Calu3 (cell line): ENCODE measurements at regions not wholly inside any gene's neighbourhood (a gene's known extent, or its start where the extent isn't known, plus 50 kb on each side); places are given as distances from the start of the nearest gene placed in this dataset.
"Not testable (repeated sequence)": the region's sequence is repeated elsewhere in the genome, so short reads cannot be mapped to it uniquely, and the experiment has no call there.

Source experiments
- BruUV-seq: library from RNA; stranded (reverse); fragments of 400-500 nt; replicated peaks from 2 replicates; lab custom pipeline; 2021; lab: Mats Ljungman, UMichigan
- CTCF ChIA-PET: fragments of 300-600 bp; sonication (Branson Sonifier 250); formaldehyde crosslinking; loops from one replicate; lab custom pipeline; 2022; ENCODE audit warnings: antibody characterized with exemption; lab: Charles Lee
- DNase-seq: peaks from one replicate; pipeline ENCODE4 v3.0.0; 2022
- H3K27ac Mint-ChIP-seq: one replicate; pipeline ENCODE4 v1.8.0; 2022; ENCODE audit warnings: mixed read lengths; ENCODE audit not compliant: unreplicated experiment
- H3K27me3 Mint-ChIP-seq: one replicate; pipeline ENCODE4 v1.8.0; 2022; ENCODE audit warnings: mixed read lengths; ENCODE audit not compliant: unreplicated experiment
- H3K36me3 Mint-ChIP-seq: one replicate; pipeline ENCODE4 v1.8.0; 2022; ENCODE audit warnings: mild to moderate bottlenecking, moderate library complexity, mixed read lengths; ENCODE audit not compliant: insufficient read depth, unreplicated experiment
- H3K4me1 Mint-ChIP-seq: one replicate; pipeline ENCODE4 v1.8.0; 2022; ENCODE audit warnings: mild to moderate bottlenecking, low read depth, mixed read lengths; ENCODE audit not compliant: unreplicated experiment
- H3K4me3 Mint-ChIP-seq: one replicate; pipeline ENCODE4 v1.8.0; 2022; ENCODE audit warnings: mild to moderate bottlenecking, low read depth, moderate library complexity, mixed read lengths; ENCODE audit not compliant: unreplicated experiment
- H3K9me3 Mint-ChIP-seq: one replicate; pipeline ENCODE4 v1.8.0; 2022; ENCODE audit warnings: low read depth, mixed read lengths; ENCODE audit not compliant: unreplicated experiment
- CTCF ChIP-seq: fragments of 200-600 bp; IDR thresholded peaks from one replicate; pipeline ENCODE4 v1.8.0; 2022; ENCODE audit warnings: antibody characterized with exemption; ENCODE audit not compliant: unreplicated experiment
- intact Hi-C: fragments of 100-400 bp; cut with micrococcal nuclease; formaldehyde crosslinking; loops from one replicate; pipeline ENCODE4 v1.10.0; 2022; ENCODE audit not compliant: unreplicated experiment

DNA sequence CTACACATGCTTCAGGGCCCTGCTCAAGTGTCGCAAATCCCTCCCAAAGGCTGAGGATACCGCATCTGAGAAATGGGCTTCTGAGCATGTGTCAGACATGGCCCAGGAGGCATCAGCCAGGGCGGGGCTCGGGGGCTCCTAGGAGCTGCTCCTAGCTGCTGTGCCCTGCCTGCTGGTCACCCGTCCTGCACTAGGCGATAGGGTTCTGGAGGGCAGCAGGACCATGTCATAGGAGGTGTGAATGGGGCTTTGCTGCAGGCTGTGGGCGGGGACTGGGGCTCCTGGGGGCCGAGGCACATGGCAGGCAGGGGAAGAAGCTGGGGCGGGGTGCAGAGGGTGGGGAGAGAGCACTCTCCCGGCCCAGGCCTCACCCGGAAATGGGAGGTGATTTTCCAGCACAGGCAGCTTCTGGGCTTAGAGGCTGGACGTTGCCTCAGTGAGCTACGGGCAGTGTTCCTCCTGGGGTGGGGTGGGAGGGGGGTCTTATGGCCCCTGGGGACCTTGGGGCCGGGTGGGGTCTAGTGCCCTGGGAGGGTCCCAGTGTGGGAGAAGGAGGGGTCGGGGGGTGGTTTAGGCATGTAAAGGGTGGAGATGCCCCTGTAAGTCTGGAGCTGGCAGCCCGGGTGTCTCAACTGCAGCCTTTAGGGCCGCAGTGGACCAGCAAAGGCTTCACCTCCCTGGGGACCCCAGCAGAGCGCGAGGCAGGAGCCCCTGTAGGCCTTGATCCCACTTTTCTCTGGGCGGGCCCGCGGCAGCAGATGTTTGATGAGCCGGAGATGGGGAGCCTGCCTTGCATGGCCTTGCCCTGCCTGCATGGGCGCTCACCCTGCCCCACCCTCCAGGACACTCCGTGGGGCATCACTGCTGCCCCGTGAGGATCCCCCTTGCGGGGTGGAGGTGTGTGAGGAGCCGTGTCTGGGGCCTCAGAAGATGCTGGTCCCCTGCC lies 98.6 kb upstream of the LRPAP1 start:
- H3K4me3 Mint-ChIP-seq, result no peak overlapping the region
- no peaks in the 10 kb centered on the region for H3K4me1 Mint-ChIP-seq
- no peak overlapping the region for H3K27ac Mint-ChIP-seq
- no peak for DNase-seq
- peaks cover 22% of the 10 kb centered on the region for H3K27me3 Mint-ChIP-seq
- BruUV-seq, result no TSS peak
- peaks cover 3% of the 10 kb centered on the region for H3K36me3 Mint-ChIP-seq
- CTCF ChIA-PET, result no interaction called here
- intact Hi-C loops, result no loop called here
- H3K9me3 Mint-ChIP-seq, result no peaks in the 10 kb centered on the region
- TF ChIP-seq CTCF, result no peak

DNA sequence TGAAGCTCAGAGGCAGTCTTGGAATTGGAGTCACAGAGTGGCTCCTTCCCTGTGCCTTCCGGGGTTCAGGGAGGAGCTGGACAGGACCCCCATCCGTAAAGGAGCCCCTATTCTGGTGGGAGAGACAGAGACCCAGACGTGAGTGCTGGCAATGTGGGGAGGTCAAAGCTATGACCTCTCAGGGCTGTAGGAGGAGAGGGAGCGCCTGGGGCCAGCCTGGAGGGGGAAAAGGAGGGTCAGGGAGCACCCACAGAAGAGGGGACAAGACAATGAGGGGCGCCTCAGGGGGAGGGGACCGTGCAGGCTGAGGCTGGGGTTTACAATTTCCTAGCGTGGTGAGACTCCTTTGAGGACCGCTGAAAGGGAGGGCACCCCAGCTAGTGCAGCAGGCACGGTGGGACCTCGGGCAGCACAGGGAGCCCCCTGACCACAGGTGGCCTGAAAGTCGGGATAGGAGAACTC lies 97.9 kb upstream of the LRPAP1 start:
- H3K4me3 Mint-ChIP-seq, result no peak overlapping the region
- H3K4me1 Mint-ChIP-seq, result no peaks in the 10 kb centered on the region
- no peak for TF ChIP-seq CTCF
- BruUV-seq, result no TSS peak
- peaks cover 3% of the 10 kb centered on the region for H3K36me3 Mint-ChIP-seq
- DNase-seq, result no peak
- intact Hi-C loops, result no loop called here
- H3K27me3 Mint-ChIP-seq, result peaks cover 26% of the 10 kb centered on the region
- no peaks in the 10 kb centered on the region for H3K9me3 Mint-ChIP-seq
- CTCF ChIA-PET, result no interaction called here
- no peak overlapping the region for H3K27ac Mint-ChIP-seq

DNA sequence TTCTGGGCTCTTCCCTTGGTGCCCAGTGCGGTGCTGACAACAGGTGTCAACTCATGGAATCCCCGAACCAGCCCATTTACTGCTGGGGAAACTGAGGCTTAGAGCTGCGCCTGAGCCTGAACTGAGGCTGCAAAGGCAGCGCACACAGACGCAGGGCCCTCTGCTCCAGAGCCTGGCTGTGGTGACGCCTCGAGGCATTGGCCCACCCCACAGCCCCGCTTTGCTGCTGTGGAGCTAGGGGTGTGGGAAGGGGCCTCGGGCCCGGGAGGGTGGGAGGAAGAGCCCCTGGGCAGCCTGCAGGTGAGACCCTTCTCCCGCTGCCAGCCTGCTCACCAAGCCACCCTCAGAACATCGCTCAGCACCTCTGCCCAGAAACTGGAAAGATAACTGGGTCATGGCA lies 97.4 kb upstream of the LRPAP1 start:
- intact Hi-C loops, result no loop called here
- Mint-ChIP-seq H3K9me3 (no peaks in the 10 kb centered on the region), H3K4me1 (no peaks in the 10 kb centered on the region), H3K4me3 (no peak overlapping the region), H3K36me3 (peaks cover 3% of the 10 kb centered on the region), H3K27me3 (peaks cover 31% of the 10 kb centered on the region), H3K27ac (no peak overlapping the region)
- no TSS peak for BruUV-seq
- TF ChIP-seq CTCF, result no peak
- DNase-seq, result no peak
- CTCF ChIA-PET, result interaction anchor here (0.6 kb wide), 1 partner anchor 98 kb away, joined by 3 read pairs; no protein-coding TSS in a partner anchor

DNA sequence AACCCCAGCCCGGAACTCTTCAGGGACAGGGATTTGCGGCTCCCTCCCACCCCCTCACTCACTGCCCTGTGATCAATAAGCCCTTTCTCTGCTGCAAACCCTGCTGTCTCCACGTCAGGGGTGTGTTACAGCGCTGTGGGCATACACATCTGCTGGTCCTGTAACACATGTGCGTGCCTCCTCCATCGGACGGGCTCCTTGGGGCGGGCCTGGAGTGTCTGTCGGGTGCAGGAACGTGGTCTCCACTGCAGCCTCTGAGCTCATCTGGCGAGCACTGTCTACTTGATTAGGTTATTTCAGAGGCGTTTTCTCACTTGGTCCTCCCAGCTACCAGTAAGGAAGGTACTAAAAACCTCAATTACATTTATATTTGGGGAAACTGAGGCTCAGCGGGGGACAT lies 97.0 kb upstream of the LRPAP1 start:
- H3K9me3 Mint-ChIP-seq, BruUV-seq, H3K4me3 Mint-ChIP-seq, DNase-seq, intact Hi-C loops, H3K4me1 Mint-ChIP-seq, H3K36me3 Mint-ChIP-seq, H3K27ac Mint-ChIP-seq: not testable (repeated sequence)
- H3K27me3 Mint-ChIP-seq, result peaks cover 36% of the 10 kb centered on the region
- CTCF ChIA-PET, result interaction anchor here (0.6 kb wide), 1 partner anchor 98 kb away, joined by 3 read pairs; no protein-coding TSS in a partner anchor

DNA sequence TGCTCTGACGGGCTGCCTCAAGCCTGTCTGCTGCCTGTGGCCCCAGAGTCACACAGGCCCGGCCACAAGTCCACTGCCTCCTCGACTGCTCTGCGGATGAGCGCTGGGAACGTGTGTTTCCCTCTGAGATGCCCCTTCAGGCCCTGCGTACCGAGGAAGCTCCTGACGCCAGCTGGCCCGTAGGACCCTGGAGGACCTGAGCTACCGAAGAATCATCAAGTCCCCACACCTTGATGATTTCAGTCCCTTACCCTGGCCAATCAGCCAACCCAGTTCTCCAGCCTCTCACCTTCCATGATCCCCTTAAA lies 96.6 kb upstream of the LRPAP1 start:
- H3K36me3 Mint-ChIP-seq, result peaks cover 3% of the 10 kb centered on the region
- intact Hi-C loops, result no loop called here
- H3K27me3 Mint-ChIP-seq, result peaks cover 39% of the 10 kb centered on the region
- H3K27ac Mint-ChIP-seq, result no peak overlapping the region
- no TSS peak for BruUV-seq
- no peak for DNase-seq
- CTCF ChIA-PET, result no interaction called here
- TF ChIP-seq CTCF, result no peak
- H3K9me3 Mint-ChIP-seq, result no peaks in the 10 kb centered on the region
- no peak overlapping the region for H3K4me3 Mint-ChIP-seq
- no peaks in the 10 kb centered on the region for H3K4me1 Mint-ChIP-seq

- intact Hi-C loops, H3K9me3 Mint-ChIP-seq, H3K36me3 Mint-ChIP-seq, BruUV-seq, H3K4me1 Mint-ChIP-seq, H3K4me3 Mint-ChIP-seq, H3K27ac Mint-ChIP-seq, CTCF ChIA-PET, DNase-seq: not testable (repeated sequence)
- peaks cover 45% of the 10 kb centered on the region for H3K27me3 Mint-ChIP-seq
Measured at GRCh38 chr4:3627967-3628867, 96.0 kb upstream of the LRPAP1 start.
